PFSK-1 (cell line): ENCODE measurements at regions not wholly inside any gene's neighbourhood (a gene's known extent, or its start where the extent isn't known, plus 50 kb on each side); places are given as distances from the start of the nearest gene placed in this dataset.

ENCODE experiments used
- POLR2AphosphoS5 ChIP-seq: IDR thresholded peaks from 2 replicates; pipeline ENCODE4 v1.6.1; 2012; ENCODE audit warnings: low read depth, mild to moderate bottlenecking, control low read depth, low read length, moderate library complexity
- REST ChIP-seq, 2 experiments: IDR thresholded peaks; 2 replicates each; pipeline versions ENCODE4 v1.6.1 to v1.8.0; 2011 to 2012; ENCODE audit warnings: low read depth in 2 of 2, low read length in 2 of 2, control low read depth in 1 of 2, inconsistent platforms in 1 of 2, mild to moderate bottlenecking in 1 of 2, moderate library complexity in 1 of 2; ENCODE audit not compliant: insufficient read depth in 1 of 2
- SIN3A ChIP-seq: IDR thresholded peaks from 2 replicates; pipeline ENCODE4 v1.6.1; 2012; ENCODE audit warnings: mild to moderate bottlenecking, low read length, moderate library complexity, borderline replicate concordance; ENCODE audit not compliant: insufficient read depth
- TAF1 ChIP-seq: IDR thresholded peaks from 2 replicates; pipeline ENCODE4 v1.6.1; 2012; ENCODE audit warnings: low read length, control low read depth, borderline replicate concordance; ENCODE audit not compliant: insufficient read depth

GRCh38 chr14:26933431-26933830 lies 335.6 kb upstream of the NOVA1 start:
- TF ChIP-seq POLR2AphosphoS5 (no peak), REST (IDR thresholded peaks at IDR 0.05; ENCODE audit: insufficient read depth in 1 of 2, low read depth in 2 of 2, low read length in 2 of 2) (no peak), SIN3A (no peak), TAF1 (no peak)
